ENCODE measurements at regions not wholly inside any gene's neighbourhood (a gene's known extent, or its start where the extent isn't known, plus 50 kb on each side); places are given as distances from the start of the nearest gene placed in this dataset.
"Not testable (repeated sequence)": the region's sequence is repeated elsewhere in the genome, so short reads cannot be mapped to it uniquely, and the experiment has no call there.

DNA sequence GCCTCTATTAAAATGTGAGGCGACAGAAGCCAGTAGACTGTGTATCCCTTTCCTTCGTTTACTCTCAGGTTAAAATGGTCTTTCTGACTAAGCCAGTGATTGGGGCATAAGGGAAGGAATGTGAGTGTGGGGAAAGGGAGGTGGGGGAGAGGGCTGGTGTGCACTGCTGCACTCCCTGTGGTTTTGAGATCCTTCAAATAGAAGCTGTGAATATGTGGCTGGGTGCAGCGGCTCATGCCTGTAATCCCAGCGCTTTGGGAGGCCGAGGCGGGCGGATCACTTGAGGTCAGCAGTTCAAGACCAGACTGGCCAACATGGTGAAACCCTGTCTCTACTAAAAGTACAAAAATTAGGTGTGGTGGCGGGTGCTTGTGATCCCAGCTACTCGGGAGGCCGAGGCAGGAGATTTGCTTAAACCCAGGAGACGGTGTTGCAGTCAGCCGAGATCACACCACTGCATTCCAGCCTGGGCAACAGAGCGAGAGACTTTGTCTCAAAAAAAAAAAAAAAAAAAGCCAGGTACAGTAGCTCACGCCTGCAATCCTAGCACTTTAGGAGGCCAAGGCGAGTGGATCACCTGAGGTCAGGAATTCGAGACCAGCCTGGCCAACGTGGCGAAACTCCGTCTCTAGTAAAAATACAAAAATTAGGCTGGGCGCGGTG is 78.8 kb downstream of the TOMM20 start:
- TF ChIP-seq, protein P1, sequence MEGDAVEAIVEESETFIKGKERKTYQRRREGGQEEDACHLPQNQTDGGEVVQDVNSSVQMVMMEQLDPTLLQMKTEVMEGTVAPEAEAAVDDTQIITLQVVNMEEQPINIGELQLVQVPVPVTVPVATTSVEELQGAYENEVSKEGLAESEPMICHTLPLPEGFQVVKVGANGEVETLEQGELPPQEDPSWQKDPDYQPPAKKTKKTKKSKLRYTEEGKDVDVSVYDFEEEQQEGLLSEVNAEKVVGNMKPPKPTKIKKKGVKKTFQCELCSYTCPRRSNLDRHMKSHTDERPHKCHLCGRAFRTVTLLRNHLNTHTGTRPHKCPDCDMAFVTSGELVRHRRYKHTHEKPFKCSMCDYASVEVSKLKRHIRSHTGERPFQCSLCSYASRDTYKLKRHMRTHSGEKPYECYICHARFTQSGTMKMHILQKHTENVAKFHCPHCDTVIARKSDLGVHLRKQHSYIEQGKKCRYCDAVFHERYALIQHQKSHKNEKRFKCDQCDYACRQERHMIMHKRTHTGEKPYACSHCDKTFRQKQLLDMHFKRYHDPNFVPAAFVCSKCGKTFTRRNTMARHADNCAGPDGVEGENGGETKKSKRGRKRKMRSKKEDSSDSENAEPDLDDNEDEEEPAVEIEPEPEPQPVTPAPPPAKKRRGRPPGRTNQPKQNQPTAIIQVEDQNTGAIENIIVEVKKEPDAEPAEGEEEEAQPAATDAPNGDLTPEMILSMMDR (conservative IDR thresholded peaks at IDR 0.05; ENCODE audit: low read length) = not testable (repeated sequence)
- TF ChIP-seq EZH2phosphoT487 (IDR thresholded peaks at IDR 0.05; ENCODE audit: borderline replicate concordance, low read depth, low read length) = not testable (repeated sequence)

Data from OCI-LY7 (cell line).